HG02938 (cell line): ENCODE measurements at regions not wholly inside any gene's neighbourhood (a gene's known extent, or its start where the extent isn't known, plus 50 kb on each side); places are given as distances from the start of the nearest gene placed in this dataset.

Source experiments
- ATAC-seq: cut with Tn5 transposase; IDR thresholded peaks from one replicate; pipeline ENCODE4 v1.9.1; 2021; ENCODE audit warnings: mild to moderate bottlenecking, moderate library complexity; ENCODE audit not compliant: unreplicated experiment

- no peak for ATAC-seq
Observed at GRCh38 chr12:16415155-16415554, 67.7 kb downstream of the MGST1 start.

DNA sequence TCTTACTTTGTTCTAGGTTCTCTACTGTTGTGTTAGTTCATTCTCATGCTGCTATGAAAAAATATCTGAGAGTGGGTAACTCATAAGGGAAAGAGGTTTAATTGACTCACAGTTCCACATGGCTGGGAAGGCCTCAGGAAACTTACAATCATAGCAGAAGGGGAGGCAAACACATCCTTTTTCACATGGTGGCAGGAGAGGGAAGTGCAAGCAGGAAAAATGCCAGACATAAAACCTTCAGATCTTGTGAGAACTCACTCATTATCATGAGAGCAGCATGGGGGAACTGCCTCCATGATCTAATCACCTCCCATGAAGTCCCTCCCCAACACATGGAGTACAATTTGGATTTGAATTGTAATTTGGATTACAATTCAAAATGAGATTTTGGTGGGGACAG lies 69.6 kb downstream of the MGST1 start:
- no peak for ATAC-seq

DNA sequence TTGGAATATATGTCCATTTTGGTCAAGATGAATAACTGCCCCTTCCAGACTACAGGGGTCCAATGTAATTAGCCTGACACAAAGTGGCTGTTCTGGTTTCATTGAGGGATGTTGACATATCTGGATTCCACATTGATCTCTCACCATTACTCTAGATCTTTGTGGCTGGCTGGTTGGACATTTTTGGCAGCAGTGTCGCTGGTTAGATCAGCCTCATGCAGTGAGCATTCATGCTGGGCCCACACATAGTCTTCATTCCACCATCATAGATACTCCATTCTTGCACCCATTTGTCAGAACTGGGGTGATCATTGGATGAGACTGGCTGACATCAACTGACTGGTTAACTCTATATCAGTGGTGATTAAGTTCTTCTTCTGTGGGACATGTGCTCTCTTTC lies 74.4 kb downstream of the MGST1 start:
- ATAC-seq = no peak

- ATAC-seq = no peak
Observed at GRCh38 chr12:16424531-16424930, 77.1 kb downstream of the MGST1 start.

DNA sequence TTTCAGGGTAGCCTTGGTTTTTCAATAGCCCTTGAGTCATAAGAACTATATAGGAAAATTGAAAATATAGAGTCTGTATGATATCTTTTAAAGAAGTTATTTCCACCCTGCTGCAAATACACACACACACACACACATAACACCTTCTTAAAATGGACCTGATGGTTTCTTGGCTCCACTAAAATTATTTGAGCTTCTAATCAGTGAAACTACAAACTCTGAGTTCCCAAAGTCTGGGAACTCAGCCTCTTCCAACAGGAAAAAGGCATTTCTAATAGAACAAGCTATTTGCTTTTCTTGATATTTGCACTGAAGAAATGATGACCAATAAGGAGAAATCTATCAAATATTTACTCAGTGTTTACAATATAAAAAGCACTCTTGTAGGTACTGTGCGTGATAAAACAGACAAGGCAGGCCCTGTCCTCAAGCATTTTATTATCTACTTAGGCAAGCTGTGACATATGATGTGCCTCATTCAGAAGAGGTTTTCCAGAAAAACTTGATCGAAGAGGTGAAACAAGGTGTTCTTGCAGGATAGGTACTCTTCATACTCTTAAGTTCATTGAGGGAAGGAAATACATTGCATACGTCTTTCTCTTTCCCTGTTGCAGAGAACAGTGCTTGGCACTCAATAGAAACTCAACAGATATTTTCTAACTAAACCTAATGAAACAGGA lies 88.6 kb downstream of the MGST1 start:
- ATAC-seq = no peak

DNA sequence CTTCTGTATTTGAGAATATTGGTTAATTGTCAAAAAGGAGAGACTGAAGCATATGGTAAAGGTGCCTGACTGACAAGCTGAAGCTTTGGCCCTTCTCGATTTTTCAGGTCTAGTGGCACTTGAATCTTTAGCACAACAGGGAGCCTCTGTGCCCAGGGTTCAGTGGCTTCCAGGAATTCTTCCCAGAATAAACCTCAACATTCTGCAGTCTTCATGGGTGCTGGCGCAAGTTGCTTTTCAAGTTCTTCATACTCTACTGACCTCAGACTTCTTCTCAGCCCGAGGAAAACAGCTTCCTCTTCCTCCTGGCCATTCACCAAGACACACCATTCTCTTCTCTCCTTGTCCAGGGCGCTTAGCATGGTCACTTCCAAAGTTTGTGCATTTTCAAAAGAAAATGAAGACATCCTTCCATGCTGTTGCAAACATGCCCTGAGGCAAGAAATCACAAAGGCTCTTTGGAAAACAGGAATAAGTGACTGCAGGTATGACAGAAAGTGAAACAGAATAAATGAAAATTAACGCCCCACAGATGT lies 89.9 kb downstream of the MGST1 start:
- ATAC-seq = no peak

DNA sequence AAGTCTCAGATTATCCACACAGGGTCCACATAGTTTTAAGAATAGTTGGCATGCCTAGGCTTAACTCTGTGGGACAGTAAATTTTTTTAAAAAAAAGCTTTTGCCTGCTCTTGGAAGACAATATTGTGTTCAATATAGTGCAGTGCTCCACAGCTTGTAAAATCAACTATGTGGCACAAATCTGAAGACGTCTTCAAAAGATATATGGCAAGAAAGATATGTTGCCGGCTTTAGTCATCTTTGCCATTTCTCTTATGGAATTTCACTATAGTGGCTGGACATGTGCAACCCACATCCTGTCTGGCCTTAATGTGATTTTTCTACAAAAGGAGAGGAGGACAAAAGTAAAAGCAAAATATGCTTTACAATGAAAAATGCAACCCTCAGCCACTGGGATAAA lies 90.5 kb downstream of the MGST1 start:
- no peak for ATAC-seq

DNA sequence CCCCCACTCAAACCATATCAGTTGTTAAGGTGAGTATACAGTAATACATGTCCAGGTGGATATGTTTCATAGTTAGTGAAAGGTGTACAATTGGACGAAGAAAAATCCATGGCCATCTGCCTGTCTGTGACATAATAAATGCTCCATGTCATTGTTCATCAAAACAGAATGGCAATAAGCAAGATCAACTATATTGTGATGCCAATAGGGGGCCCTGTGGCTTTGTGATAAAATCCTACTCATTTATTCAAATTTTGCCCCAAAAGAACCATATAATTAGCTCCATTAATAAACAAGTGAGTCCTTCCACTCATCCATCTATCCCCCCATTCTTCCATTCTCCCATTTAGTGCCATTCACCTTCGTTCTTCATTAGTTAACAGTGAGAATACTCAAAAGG lies 102.0 kb downstream of the MGST1 start:
- no peak for ATAC-seq

DNA sequence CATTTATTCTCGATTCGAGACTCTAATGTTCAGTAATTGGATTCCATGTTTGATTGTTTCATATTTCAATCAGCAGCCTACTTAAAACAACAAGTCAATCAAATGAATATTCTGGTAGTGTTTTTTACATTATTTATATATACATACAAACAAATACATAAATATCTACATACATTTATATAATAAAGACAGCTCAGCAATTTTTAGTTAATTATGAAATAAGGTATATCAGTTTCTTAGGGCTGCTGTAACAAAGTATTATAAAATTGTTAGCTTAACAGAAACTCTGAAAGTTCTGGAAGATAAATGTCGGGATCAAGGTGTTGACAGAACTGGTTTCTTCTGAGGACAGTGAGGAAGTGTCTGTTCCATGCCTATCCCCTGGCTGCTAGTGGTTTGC lies 105.9 kb downstream of the MGST1 start:
- no peak for ATAC-seq

DNA sequence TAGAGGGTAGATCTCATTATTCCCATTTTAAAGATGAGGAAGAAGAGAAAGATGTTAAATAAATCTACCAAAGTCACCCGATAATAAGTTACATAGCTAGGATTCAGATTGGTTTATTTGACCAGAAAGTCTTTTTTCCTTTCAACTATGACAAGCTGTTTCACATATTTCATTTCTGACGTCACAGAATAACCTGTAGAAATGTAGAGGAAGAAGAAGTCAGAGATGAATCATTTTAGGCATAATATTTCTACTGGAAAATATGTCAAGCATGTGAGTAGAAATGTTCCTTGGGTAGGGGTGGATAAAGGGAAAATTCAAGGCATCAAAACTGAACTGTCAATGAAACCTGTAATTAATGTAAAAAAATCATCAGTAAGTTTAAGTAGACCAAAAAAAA lies 107.0 kb downstream of the MGST1 start:
- ATAC-seq = no peak

- no peak for ATAC-seq
Observed at GRCh38 chr12:16458521-16459078, 111.2 kb downstream of the MGST1 start.

DNA sequence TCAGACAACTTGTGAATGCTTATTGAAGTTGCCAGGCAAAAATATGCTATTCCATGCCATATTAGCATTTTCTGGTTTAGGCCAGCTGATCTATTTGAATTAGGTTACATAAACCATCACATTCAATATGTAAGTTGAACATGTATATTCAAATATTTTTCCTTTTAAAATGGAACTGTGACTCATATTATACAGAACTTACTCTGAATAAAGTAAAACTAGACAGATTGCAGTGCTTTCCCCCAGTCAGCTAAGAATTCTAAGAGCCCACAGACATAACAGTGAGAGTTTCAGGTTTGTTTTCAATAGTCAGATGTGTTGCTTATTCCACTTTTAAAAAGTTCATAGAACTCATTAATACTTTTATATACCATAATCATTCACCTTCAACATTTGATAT lies 119.8 kb downstream of the MGST1 start:
- ATAC-seq = peak; percentile 58

GRCh38 chr12:16472631-16473030 lies 125.2 kb downstream of the MGST1 start:
- ATAC-seq = no peak

- ATAC-seq = no peak
Observed at GRCh38 chr12:16473610-16474326, 126.3 kb downstream of the MGST1 start.

DNA sequence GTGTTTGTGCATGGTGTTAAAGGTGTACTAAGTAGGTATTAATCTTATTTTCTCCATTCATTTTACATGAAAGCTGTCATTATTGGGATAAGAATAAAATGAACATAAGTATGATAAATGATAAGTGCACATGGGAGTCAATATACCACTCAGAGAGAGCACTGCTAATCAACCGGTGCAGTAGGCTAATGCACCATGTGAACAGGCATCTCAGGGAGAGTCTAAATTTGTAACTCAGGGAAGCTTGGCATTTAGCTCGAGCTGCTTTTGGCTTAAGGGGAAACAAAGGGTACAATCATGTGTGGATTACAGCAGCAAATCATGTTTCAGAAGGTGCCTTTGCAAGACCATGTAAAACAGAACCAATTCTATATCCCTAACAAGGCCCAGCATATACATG lies 127.4 kb downstream of the MGST1 start:
- ATAC-seq = no peak

DNA sequence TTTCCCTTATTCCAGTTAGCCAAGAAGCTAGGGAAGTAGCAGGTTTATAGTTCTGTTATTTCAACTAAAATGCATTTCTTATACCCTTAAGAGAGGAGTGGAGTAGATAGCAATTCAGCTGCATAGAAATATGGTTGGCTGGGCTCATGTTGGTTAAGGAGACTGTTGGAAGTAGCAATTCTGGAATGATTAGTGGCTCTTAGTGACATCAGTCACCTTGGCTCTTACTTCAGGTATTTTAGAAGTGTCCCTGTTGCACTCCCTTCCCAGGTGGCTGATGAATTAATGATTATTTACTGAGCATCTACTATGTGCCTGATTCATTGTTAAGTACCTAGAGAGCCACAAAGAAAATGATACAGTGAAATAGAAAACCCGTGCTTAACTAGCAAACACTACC lies 128.1 kb downstream of the MGST1 start:
- ATAC-seq = no peak

- no peak for ATAC-seq
Observed at GRCh38 chr12:16482726-16483125, 123.2 kb downstream of the LMO3 start.

DNA sequence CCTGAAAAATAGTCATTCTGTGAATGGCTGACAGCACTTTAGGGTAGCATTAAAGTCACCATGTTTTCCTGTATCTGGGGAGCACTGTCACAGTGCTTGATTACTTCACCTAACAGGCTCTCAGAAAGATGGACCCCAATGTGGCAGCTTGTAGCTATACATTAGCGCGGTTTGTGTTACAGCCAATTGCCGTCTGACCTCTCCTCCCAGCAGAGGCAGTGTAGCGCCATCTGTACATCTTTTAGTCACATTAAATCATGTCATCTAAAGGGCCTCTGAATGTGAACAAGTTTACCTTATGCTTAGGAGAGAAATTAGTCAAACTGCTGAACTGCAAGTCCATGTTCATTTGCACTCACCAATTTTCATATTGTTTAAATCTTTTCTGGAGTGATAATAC lies 113.7 kb downstream of the LMO3 start:
- ATAC-seq = no peak

- no peak for ATAC-seq
Observed at GRCh38 chr12:16492820-16493797, 112.9 kb downstream of the LMO3 start.

DNA sequence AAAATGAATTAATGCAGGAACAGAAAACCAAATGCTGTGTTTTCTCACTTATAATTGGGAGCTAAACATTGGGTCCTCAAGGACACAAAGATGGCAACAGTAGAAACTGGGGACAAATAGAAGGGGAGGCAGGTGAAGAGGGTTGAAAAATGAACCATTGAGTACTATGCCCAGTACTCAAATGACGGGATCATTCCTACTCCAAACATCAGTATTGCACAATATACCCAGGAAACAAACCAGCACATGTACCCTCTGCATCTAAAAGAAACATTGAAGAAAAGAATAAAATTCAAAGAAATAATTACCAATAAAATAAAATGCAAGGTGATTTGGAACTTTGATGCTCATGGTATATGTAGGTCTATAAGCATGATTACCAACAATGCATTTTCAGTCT lies 110.8 kb downstream of the LMO3 start:
- no peak for ATAC-seq
